Loucy (cell line): ENCODE measurements at regions not wholly inside any gene's neighbourhood (a gene's known extent, or its start where the extent isn't known, plus 50 kb on each side); places are given as distances from the start of the nearest gene placed in this dataset.

Experiments used
- EZH2phosphoT487 ChIP-seq: fragments of 200-600 bp; IDR thresholded peaks from 2 replicates; pipeline ENCODE4 v1.6.1; 2018; ENCODE audit warnings: antibody characterized with exemption, mild to moderate bottlenecking, moderate library complexity, borderline replicate concordance
- TF ChIP-seq, protein P1 (sequence below): fragments of 200-600 bp; sonication (generic); conservative IDR thresholded peaks from 2 replicates; pipeline ENCODE4 v1.5.1; 2014; ENCODE audit warnings: mild to moderate bottlenecking, antibody characterized with exemption, low read length

DNA sequence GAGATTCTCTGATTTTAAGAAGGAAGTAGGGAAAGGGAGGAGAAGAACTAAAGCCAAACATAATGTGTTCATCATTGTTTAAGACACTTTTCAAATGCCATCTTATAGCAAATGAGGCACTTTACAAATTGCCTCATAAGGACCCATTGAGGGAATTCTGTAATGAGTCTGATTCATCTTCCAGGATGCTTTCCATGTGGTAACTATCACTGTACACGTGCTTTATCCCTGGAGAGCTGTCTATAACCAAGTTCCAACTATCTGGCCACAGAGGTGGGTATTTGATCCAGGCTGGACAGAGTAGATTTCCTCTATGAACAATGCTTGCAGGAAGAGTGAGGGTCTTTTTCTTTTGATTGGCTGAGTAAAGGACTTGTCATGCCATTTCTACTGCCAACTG is 183.5 kb upstream of the NFIB start:
- TF ChIP-seq, protein P1, sequence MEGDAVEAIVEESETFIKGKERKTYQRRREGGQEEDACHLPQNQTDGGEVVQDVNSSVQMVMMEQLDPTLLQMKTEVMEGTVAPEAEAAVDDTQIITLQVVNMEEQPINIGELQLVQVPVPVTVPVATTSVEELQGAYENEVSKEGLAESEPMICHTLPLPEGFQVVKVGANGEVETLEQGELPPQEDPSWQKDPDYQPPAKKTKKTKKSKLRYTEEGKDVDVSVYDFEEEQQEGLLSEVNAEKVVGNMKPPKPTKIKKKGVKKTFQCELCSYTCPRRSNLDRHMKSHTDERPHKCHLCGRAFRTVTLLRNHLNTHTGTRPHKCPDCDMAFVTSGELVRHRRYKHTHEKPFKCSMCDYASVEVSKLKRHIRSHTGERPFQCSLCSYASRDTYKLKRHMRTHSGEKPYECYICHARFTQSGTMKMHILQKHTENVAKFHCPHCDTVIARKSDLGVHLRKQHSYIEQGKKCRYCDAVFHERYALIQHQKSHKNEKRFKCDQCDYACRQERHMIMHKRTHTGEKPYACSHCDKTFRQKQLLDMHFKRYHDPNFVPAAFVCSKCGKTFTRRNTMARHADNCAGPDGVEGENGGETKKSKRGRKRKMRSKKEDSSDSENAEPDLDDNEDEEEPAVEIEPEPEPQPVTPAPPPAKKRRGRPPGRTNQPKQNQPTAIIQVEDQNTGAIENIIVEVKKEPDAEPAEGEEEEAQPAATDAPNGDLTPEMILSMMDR, result no peak
- no peak for TF ChIP-seq EZH2phosphoT487
